OCI-LY1 (cell line): ENCODE measurements at regions not wholly inside any gene's neighbourhood (a gene's known extent, or its start where the extent isn't known, plus 50 kb on each side); places are given as distances from the start of the nearest gene placed in this dataset.

Experiments
- H2AFZ ChIP-seq: fragments of 200-600 bp; sonication (generic), shearing (Covaris generic); 2 replicates; pipeline ENCODE4 v1.6.0; 2014; ENCODE audit warnings: antibody characterized with exemption, mild to moderate bottlenecking, low read length
- H3F3A ChIP-seq: fragments of 200-600 bp; sonication (generic), shearing (Covaris generic); 2 replicates; pipeline ENCODE4 v1.6.0; 2014; ENCODE audit warnings: mild to moderate bottlenecking, antibody characterized with exemption, low read length, moderate library complexity; ENCODE audit not compliant: insufficient read depth
- H3K27ac ChIP-seq: fragments of 200-600 bp; sonication (generic); 2 replicates; pipeline ENCODE4 v1.5.1; 2014; ENCODE audit warnings: low read length, mixed run types, mild to moderate bottlenecking, low read depth; ENCODE audit not compliant: poor library complexity, severe bottlenecking
- H3K27me3 ChIP-seq: fragments of 200-600 bp; sonication (generic); 2 replicates; pipeline ENCODE4 v1.6.0; 2014; ENCODE audit warnings: antibody characterized with exemption, mild to moderate bottlenecking, low read length, moderate library complexity; ENCODE audit not compliant: insufficient read depth
- H3K36me3 ChIP-seq: fragments of 200-600 bp; sonication (generic); 2 replicates; pipeline ENCODE4 v1.6.1; 2014; ENCODE audit warnings: mild to moderate bottlenecking, antibody characterized with exemption, low read length, moderate library complexity, mixed read lengths; ENCODE audit not compliant: insufficient read depth
- H3K4me1 ChIP-seq: fragments of 200-600 bp; sonication (generic); 2 replicates; pipeline ENCODE4 v1.5.1; 2014; ENCODE audit warnings: mild to moderate bottlenecking, low read length, moderate library complexity; ENCODE audit not compliant: insufficient read depth, severe bottlenecking
- H3K4me2 ChIP-seq: fragments of 200-600 bp; sonication (generic), shearing (Covaris generic); 2 replicates; pipeline ENCODE4 v1.6.1; 2014; ENCODE audit warnings: low read length
- H3K4me3 ChIP-seq: fragments of 200-600 bp; sonication (generic); 2 replicates; pipeline ENCODE4 v1.5.1; 2014; ENCODE audit warnings: low read length, low read depth, mild to moderate bottlenecking, mixed read lengths; ENCODE audit not compliant: poor library complexity, severe bottlenecking
- H3K79me2 ChIP-seq: fragments of 200-600 bp; shearing (Covaris generic); 2 replicates; pipeline ENCODE4 v1.6.1; 2016; ENCODE audit warnings: mixed run types, low read length, mixed read lengths; ENCODE audit not compliant: insufficient read depth
- H3K9ac ChIP-seq: fragments of 200-600 bp; sonication (generic), shearing (Covaris generic); 2 replicates; pipeline ENCODE4 v1.6.1; 2014; ENCODE audit warnings: mild to moderate bottlenecking, low read length, mixed read lengths
- H3K9me2 ChIP-seq: fragments of 200-600 bp; sonication (generic), shearing (Covaris generic); 2 replicates; pipeline ENCODE4 v1.6.1; 2014; ENCODE audit warnings: low read depth, mild to moderate bottlenecking, low read length, mixed read lengths
- H3K9me3 ChIP-seq: fragments of 200-600 bp; shearing (Covaris generic); 2 replicates; pipeline ENCODE4 v1.6.1; 2014; ENCODE audit warnings: low read length, mixed read lengths
- H4K20me1 ChIP-seq: fragments of 200-600 bp; sonication (generic), shearing (Covaris generic); 2 replicates; pipeline ENCODE4 v1.6.0; 2016; ENCODE audit warnings: mild to moderate bottlenecking, low read length; ENCODE audit not compliant: insufficient read depth
- CTCF ChIP-seq: fragments of 200-600 bp; sonication (generic), shearing (Covaris generic); IDR thresholded peaks from 2 replicates; pipeline ENCODE4 v1.5.1; 2017; ENCODE audit warnings: mild to moderate bottlenecking, antibody characterized with exemption, low read length, moderate library complexity, mixed read lengths
- EZH2 ChIP-seq: fragments of 200-600 bp; sonication (generic), shearing (Covaris generic); IDR thresholded peaks from 2 replicates; pipeline ENCODE4 v1.8.0; 2017; ENCODE audit warnings: borderline replicate concordance, mixed run types, mild to moderate bottlenecking, antibody characterized with exemption, low read length, moderate library complexity, mixed read lengths

GRCh38 chr14:101695659-101696058 is 65.8 kb upstream of the PPP2R5C start:
- Histone ChIP-seq H3K4me1 (no peaks in the 10 kb centered on the region), H3K27me3 (no peaks in the 10 kb centered on the region), H3K36me3 (no peaks in the 10 kb centered on the region), H3F3A (no peaks in the 10 kb centered on the region), H4K20me1 (no peaks in the 10 kb centered on the region), H3K9ac (no peak overlapping the region), H3K9me3 (no peaks in the 10 kb centered on the region), H2AFZ (no peak overlapping the region), H3K4me2 (no peak overlapping the region), H3K27ac (no peak overlapping the region), H3K79me2 (no peaks in the 10 kb centered on the region), H3K9me2 (no peaks in the 10 kb centered on the region), H3K4me3 (no peak overlapping the region)
- no peak for TF ChIP-seq CTCF

GRCh38 chr14:101704140-101704539 is 57.4 kb upstream of the PPP2R5C start:
- no peak for TF ChIP-seq EZH2
- TF ChIP-seq CTCF = no peak
- no peaks in the 10 kb centered on the region for H3K79me2 ChIP-seq
- no peaks in the 10 kb centered on the region for H3K9me2 ChIP-seq
- no peaks in the 10 kb centered on the region for H4K20me1 ChIP-seq
- H3K27ac ChIP-seq = no peak overlapping the region
- no peaks in the 10 kb centered on the region; the same call in 1 of the 2 replicates for H3K27me3 ChIP-seq
- no peak overlapping the region for H3K4me2 ChIP-seq
- H2AFZ ChIP-seq = no peak overlapping the region
- H3K9me3 ChIP-seq = no peaks in the 10 kb centered on the region
- no peak overlapping the region for H3K9ac ChIP-seq
- H3K4me1 ChIP-seq = peaks cover 20% of the 10 kb centered on the region
- H3F3A ChIP-seq = no peaks in the 10 kb centered on the region
- no peak overlapping the region for H3K4me3 ChIP-seq
- no peaks in the 10 kb centered on the region for H3K36me3 ChIP-seq

GRCh38 chr14:101705733-101706508 is 55.6 kb upstream of the PPP2R5C start:
- H3K27ac ChIP-seq = no peak overlapping the region
- peak overlapping the region; percentile 17 for H3K4me3 ChIP-seq
- H3K9me2 ChIP-seq = no peaks in the 10 kb centered on the region
- H3K9ac ChIP-seq = no peak overlapping the region; the same call in 1 of the 2 replicates
- no peaks in the 10 kb centered on the region; the same call in 1 of the 2 replicates for H3K27me3 ChIP-seq
- no peak overlapping the region for H2AFZ ChIP-seq
- peak overlapping the region; percentile 35; the same call in 1 of the 2 replicates for H3K4me2 ChIP-seq
- H3F3A ChIP-seq = no peaks in the 10 kb centered on the region
- TF ChIP-seq CTCF (no peak), EZH2 (no peak)
- H3K36me3 ChIP-seq = no peaks in the 10 kb centered on the region
- no peaks in the 10 kb centered on the region for H3K9me3 ChIP-seq
- H4K20me1 ChIP-seq = no peaks in the 10 kb centered on the region
- H3K4me1 ChIP-seq = peaks cover 20% of the 10 kb centered on the region
- H3K79me2 ChIP-seq = no peaks in the 10 kb centered on the region
